ENCODE measurements at regions not wholly inside any gene's neighbourhood (a gene's known extent, or its start where the extent isn't known, plus 50 kb on each side); places are given as distances from the start of the nearest gene placed in this dataset.

DNA sequence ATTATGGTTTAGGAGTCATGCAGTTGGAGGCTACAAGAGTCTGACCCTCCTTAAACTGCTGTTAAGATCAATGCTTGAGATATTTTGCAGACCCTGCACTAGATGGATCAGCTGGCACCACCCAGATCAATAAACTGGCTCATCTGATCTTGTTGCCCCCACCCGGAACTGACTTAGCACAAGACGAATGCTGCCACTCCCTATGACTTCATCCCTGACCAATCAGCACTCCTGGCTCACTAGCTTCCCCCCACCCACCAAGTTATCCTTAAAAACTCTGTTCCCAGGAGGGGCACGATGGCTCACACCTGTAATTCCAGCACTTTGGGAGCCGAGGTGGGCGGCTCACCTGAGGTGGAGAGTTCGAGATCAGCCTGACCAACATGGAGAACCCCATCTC, 594.0 kb downstream of the NTRK3 start:
- Mint-ChIP-seq H3K9me3 (peaks cover 23% of the 10 kb centered on the region), H3K4me3 (no peak overlapping the region), H3K27ac (no peak overlapping the region), H3K27me3 (ENCODE audit: insufficient read depth, low read depth, poor library complexity) (peaks cover 5% of the 10 kb centered on the region), H3K4me1 (no peaks in the 10 kb centered on the region), H3K36me3 (ENCODE audit: low read depth) (peaks cover 5% of the 10 kb centered on the region; the same call in 2 of the 3 replicates)
- no peaks in the 10 kb centered on the region for H3K27me3 ChIP-seq (ENCODE audit: insufficient read depth)
- ATAC-seq (no peak), DNase-seq (ENCODE audit: low spot score) (no peak)
- no peak overlapping the region for H2AFZ ChIP-seq
- no peaks in the 10 kb centered on the region for H3F3A ChIP-seq (replicated peaks; ENCODE audit: low read depth)
- H3K4me3 ChIP-seq = no peak overlapping the region
- no peaks in the 10 kb centered on the region for H3K9me2 ChIP-seq (ENCODE audit: insufficient read depth)
- 0 out of 2 replicates have a peak, but pooled peaks cover 3% of the 10 kb centered on the region for H3K36me3 ChIP-seq (ENCODE audit: insufficient read depth)
- H4K20me1 ChIP-seq (replicated peaks; ENCODE audit: insufficient read depth) = no peaks in the 10 kb centered on the region
- TF ChIP-seq STAT1 (IDR thresholded peaks at IDR 0.05; ENCODE audit: unreplicated experiment) = no peak
- no peak for TF ChIP-seq EZH2phosphoT487 (IDR thresholded peaks at IDR 0.05; ENCODE audit: unreplicated experiment)
- no peak for TF ChIP-seq CREB1 (CRISPR knock-in tag; IDR thresholded peaks at IDR 0.05; ENCODE audit: low read depth)
- TF ChIP-seq, protein P1, sequence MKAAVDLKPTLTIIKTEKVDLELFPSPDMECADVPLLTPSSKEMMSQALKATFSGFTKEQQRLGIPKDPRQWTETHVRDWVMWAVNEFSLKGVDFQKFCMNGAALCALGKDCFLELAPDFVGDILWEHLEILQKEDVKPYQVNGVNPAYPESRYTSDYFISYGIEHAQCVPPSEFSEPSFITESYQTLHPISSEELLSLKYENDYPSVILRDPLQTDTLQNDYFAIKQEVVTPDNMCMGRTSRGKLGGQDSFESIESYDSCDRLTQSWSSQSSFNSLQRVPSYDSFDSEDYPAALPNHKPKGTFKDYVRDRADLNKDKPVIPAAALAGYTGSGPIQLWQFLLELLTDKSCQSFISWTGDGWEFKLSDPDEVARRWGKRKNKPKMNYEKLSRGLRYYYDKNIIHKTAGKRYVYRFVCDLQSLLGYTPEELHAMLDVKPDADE (IDR thresholded peaks at IDR 0.05) = no peak
- TF ChIP-seq, protein P2, sequence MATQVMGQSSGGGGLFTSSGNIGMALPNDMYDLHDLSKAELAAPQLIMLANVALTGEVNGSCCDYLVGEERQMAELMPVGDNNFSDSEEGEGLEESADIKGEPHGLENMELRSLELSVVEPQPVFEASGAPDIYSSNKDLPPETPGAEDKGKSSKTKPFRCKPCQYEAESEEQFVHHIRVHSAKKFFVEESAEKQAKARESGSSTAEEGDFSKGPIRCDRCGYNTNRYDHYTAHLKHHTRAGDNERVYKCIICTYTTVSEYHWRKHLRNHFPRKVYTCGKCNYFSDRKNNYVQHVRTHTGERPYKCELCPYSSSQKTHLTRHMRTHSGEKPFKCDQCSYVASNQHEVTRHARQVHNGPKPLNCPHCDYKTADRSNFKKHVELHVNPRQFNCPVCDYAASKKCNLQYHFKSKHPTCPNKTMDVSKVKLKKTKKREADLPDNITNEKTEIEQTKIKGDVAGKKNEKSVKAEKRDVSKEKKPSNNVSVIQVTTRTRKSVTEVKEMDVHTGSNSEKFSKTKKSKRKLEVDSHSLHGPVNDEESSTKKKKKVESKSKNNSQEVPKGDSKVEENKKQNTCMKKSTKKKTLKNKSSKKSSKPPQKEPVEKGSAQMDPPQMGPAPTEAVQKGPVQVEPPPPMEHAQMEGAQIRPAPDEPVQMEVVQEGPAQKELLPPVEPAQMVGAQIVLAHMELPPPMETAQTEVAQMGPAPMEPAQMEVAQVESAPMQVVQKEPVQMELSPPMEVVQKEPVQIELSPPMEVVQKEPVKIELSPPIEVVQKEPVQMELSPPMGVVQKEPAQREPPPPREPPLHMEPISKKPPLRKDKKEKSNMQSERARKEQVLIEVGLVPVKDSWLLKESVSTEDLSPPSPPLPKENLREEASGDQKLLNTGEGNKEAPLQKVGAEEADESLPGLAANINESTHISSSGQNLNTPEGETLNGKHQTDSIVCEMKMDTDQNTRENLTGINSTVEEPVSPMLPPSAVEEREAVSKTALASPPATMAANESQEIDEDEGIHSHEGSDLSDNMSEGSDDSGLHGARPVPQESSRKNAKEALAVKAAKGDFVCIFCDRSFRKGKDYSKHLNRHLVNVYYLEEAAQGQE (IDR thresholded peaks at IDR 0.05; ENCODE audit: unreplicated experiment) = no peak
- no peak for TF ChIP-seq JUNB (IDR thresholded peaks at IDR 0.05; ENCODE audit: unreplicated experiment)
- no peak for TF ChIP-seq POLR2AphosphoS5 (IDR thresholded peaks at IDR 0.05; ENCODE audit: low read depth)
- TF ChIP-seq EZH2 (IDR thresholded peaks at IDR 0.05; ENCODE audit: low read depth, unreplicated experiment) = no peak
- TF ChIP-seq ZNF114 (CRISPR knock-in tag; IDR thresholded peaks at IDR 0.05) = no peak
- no peak for TF ChIP-seq NANOG (IDR thresholded peaks at IDR 0.05; ENCODE audit: borderline replicate concordance)
- TF ChIP-seq, protein P3, sequence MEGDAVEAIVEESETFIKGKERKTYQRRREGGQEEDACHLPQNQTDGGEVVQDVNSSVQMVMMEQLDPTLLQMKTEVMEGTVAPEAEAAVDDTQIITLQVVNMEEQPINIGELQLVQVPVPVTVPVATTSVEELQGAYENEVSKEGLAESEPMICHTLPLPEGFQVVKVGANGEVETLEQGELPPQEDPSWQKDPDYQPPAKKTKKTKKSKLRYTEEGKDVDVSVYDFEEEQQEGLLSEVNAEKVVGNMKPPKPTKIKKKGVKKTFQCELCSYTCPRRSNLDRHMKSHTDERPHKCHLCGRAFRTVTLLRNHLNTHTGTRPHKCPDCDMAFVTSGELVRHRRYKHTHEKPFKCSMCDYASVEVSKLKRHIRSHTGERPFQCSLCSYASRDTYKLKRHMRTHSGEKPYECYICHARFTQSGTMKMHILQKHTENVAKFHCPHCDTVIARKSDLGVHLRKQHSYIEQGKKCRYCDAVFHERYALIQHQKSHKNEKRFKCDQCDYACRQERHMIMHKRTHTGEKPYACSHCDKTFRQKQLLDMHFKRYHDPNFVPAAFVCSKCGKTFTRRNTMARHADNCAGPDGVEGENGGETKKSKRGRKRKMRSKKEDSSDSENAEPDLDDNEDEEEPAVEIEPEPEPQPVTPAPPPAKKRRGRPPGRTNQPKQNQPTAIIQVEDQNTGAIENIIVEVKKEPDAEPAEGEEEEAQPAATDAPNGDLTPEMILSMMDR (conservative IDR thresholded peaks at IDR 0.05; ENCODE audit: low read depth in 2 of 2) = no peak
- TF ChIP-seq, protein P4, sequence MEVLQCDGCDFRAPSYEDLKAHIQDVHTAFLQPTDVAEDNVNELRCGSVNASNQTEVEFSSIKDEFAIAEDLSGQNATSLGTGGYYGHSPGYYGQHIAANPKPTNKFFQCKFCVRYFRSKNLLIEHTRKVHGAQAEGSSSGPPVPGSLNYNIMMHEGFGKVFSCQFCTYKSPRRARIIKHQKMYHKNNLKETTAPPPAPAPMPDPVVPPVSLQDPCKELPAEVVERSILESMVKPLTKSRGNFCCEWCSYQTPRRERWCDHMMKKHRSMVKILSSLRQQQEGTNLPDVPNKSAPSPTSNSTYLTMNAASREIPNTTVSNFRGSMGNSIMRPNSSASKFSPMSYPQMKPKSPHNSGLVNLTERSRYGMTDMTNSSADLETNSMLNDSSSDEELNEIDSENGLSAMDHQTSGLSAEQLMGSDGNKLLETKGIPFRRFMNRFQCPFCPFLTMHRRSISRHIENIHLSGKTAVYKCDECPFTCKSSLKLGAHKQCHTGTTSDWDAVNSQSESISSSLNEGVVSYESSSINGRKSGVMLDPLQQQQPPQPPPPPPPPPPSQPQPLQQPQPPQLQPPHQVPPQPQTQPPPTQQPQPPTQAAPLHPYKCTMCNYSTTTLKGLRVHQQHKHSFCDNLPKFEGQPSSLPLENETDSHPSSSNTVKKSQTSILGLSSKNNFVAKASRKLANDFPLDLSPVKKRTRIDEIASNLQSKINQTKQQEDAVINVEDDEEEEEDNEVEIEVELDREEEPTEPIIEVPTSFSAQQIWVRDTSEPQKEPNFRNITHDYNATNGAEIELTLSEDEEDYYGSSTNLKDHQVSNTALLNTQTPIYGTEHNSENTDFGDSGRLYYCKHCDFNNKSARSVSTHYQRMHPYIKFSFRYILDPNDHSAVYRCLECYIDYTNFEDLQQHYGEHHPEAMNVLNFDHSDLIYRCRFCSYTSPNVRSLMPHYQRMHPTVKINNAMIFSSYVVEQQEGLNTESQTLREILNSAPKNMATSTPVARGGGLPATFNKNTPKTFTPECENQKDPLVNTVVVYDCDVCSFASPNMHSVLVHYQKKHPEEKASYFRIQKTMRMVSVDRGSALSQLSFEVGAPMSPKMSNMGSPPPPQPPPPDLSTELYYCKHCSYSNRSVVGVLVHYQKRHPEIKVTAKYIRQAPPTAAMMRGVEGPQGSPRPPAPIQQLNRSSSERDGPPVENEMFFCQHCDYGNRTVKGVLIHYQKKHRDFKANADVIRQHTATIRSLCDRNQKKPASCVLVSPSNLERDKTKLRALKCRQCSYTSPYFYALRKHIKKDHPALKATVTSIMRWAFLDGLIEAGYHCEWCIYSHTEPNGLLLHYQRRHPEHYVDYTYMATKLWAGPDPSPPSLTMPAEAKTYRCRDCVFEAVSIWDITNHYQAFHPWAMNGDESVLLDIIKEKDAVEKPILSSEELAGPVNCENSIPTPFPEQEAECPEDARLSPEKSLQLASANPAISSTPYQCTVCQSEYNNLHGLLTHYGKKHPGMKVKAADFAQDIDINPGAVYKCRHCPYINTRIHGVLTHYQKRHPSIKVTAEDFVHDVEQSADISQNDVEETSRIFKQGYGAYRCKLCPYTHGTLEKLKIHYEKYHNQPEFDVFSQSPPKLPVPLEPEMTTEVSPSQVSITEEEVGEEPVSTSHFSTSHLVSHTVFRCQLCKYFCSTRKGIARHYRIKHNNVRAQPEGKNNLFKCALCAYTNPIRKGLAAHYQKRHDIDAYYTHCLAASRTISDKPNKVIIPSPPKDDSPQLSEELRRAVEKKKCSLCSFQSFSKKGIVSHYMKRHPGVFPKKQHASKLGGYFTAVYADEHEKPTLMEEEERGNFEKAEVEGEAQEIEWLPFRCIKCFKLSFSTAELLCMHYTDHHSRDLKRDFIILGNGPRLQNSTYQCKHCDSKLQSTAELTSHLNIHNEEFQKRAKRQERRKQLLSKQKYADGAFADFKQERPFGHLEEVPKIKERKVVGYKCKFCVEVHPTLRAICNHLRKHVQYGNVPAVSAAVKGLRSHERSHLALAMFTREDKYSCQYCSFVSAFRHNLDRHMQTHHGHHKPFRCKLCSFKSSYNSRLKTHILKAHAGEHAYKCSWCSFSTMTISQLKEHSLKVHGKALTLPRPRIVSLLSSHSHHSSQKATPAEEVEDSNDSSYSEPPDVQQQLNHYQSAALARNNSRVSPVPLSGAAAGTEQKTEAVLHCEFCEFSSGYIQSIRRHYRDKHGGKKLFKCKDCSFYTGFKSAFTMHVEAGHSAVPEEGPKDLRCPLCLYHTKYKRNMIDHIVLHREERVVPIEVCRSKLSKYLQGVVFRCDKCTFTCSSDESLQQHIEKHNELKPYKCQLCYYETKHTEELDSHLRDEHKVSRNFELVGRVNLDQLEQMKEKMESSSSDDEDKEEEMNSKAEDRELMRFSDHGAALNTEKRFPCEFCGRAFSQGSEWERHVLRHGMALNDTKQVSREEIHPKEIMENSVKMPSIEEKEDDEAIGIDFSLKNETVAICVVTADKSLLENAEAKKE (CRISPR knock-in tag; IDR thresholded peaks at IDR 0.05) = no peak
- TF ChIP-seq ZNF331 (CRISPR knock-in tag; IDR thresholded peaks at IDR 0.05; ENCODE audit: low read depth) = no peak
- no peaks in the 10 kb centered on the region for H3K4me1 ChIP-seq (ENCODE audit: insufficient read depth)
- no peak overlapping the region for H3K27ac ChIP-seq (ENCODE audit: low read depth)
- H3K4me2 ChIP-seq = no peak overlapping the region
- H3K79me2 ChIP-seq (replicated peaks; ENCODE audit: insufficient read depth) = no peaks in the 10 kb centered on the region
